ENCODE measurements at regions not wholly inside any gene's neighbourhood (a gene's known extent, or its start where the extent isn't known, plus 50 kb on each side); places are given as distances from the start of the nearest gene placed in this dataset.

DNA sequence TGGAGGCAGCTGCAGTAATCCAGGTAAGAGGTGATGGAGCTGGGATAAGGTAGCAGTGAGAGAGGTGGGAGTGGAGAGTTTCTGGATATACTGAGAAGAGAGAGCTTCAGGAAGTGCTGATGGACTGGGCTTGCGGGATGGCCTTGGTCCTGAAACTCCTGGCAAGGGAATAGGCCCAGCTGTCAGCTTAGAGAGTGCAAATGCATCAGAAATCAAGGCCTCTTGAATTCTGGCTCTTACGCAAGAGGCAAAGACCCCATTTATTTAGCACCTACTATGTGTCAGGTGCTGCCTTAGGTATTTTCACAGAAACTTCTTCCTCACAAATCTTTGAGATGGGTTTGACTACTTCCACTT is 227.2 kb upstream of the MAP3K1 start:
- no peak for DNase-seq (ENCODE audit: low read depth)

DNA sequence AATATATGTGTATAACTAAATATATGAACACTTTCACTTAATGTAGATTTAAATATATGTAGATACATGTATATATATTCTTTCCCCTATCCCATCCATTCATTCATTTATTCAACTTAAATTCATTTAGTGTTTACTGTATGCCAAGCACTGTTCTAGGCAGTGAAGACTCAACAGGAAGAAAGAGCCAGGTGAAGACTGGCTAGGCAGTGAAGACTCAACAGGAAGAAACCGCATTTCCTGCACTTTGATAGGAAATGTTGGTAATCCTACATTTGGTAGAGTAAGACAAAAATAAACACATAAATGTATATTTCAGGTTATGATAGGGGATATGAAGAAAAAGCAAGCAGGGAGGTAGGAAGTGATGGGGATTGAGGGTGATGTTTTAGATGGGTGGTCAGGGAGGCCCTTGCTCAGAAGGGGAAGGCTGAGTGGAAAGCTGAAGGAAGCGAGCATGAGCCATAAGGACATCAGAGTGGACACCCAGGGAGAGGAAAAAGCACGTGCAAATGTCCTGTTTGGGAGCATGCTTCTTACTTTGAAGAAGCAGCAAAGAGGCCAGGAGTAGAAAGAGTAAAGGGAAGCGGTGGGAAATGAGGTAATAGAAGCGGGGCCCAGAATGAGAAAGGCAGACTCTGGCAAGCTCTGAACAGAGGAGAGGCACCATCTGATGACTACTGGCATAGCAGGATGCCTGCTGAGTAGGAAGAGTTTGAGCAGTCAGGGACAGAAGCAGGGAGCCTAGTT is 227.8 kb upstream of the MAP3K1 start:
- DNase-seq (ENCODE audit: low read depth), result no peak

DNA sequence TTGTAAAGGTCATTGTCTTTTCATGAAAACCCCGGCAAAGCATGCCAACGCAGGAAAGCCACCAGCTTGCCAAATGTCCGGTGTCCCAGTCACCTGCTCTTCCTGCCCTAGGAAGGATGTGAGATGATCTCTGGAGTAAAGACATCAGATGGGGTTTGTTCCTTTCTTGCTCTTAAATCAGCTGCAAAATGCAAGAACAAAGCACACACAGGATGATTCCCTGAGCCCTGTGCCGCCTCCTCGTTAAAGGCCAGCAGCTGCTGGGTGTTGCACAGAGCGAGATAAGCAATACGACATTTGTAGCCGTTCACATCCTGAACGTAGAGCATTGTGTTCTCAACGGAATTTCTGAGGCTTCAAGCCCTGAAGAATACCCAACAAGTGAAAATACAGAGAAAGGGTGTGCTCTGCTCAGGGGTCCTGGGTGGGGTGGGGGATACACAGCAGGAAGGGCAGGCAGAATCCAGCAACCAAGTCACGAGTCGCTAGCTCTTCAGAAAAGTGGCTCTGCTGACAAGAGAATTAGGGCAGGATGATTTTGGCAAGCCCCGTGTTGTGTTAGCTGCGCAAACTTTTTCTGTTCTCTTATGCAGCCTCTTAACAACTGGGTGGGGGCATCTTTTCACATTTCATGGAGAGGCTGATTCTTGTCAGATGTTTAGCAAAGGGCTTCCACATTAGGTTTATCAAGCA is 229.2 kb upstream of the MAP3K1 start:
- no peak for DNase-seq (ENCODE audit: low read depth)

DNA sequence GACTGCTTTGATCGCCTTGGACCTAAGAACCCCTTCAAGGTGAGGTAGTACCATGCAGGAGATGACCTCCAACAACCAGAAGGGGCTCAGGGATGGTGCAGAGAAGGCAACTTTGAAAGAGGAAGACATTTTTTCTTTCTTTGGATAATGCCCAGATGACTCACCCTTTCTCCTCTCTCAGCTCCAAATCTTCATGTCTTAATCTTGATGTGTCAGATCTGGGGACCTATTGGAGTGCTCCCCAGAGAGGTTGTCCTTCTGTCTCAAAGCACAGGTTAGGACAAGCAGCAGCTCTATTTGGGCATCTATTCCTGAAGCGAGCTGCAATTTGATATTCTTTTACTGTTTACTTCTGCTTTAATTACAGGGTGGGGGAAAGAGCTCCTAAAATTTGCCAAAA is 229.9 kb upstream of the MAP3K1 start:
- peak; percentile 64 for DNase-seq (ENCODE audit: low read depth)

DNA sequence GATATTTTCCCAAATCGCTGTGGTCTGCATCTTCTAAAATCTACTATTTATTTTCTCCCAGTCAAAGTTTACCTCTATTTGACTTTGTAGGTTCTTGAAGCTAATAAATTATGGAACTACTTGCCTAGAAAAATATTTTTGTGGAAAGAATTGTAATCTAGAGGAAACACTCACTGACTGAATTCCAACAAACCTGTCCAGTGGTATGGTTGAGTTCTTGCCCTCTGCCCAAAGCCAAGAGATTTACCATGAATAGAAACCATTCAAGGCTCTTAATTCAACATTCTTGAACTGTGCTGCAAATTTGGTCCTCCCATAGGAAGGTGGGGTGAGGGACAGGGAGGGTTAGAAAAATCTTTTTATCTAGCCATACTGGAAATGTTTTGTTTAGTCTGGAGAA is 233.9 kb upstream of the MAP3K1 start:
- DNase-seq (ENCODE audit: low read depth), result no peak

DNA sequence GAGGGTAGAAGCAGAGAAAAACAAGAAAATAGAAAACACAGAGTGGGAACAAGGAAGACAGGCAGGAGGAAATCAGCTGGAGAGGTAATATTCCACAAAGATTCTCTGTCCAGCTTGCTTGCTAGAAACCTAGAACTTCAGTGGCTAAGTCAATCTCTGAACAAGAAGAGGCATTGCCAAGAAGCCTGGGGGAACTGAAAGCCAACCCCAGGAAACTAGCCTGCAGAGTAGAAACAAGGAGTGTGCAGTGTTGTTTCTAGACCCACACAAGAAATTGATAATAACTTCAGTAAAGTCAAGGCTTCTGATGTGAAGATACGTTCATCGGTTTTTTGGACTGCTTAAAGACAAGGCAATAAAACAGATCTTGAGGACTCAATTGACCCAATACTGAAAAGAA is 234.5 kb upstream of the MAP3K1 start:
- no peak for DNase-seq (ENCODE audit: low read depth)

DNA sequence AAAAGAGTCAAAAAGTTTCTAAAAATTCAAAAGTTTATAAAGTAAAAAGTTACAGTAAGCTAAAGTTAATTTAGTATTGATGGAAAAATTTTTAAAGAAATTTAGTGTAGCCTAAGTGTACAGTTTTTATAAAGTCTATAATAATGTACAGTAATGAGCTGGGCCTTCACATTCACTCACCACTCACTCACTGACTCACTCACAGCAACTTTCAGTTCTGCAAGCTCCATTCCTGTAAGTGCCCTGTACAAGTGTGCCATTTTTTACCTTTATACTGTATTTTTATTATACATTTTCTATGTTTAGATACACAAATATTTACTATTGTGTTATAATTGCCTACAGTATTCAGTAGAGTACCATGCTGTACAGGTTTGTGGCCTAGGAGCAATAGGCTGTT is 239.5 kb upstream of the MAP3K1 start:
- DNase-seq (ENCODE audit: low read depth), result peak; percentile 31

DNA sequence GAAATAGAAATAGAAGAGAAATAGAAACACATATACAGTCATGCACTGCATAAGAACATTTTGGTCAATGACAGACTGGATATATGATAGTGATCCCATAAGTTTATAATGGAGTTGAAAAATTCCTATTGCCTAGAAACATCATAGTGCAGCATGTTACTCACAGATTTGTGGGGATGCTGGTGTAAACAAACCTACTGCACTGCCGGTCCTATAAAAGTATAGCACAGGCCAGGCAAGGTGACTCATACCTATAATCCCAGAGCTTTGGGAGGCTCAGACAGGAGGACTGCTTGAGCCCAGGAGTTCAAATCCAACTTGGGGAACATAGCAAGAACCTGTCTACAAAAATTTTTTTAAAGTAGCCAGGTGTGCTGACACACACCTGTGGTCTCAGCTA is 240.6 kb upstream of the MAP3K1 start:
- peak; percentile 79 for DNase-seq (ENCODE audit: low read depth)

DNA sequence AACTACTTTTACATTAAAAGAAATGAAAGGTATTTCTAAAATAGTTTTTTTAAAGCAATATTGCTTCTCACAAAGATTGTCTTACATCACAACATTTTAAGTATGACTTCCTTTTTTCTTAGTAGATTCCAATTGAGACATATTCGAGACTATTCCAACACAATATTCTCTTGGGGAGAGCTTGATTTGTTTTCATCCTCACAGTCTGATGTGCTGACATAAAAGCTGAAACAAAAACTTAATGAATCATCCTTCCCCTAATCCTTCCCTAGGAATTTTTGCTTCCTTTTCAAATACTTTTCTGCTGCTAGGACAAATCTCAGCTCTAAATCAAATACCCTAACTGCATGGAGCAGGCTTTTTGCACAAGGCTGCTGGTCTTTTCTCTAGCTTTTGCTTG is 245.8 kb upstream of the MAP3K1 start:
- peak; percentile 74 for DNase-seq (ENCODE audit: low read depth)

DNA sequence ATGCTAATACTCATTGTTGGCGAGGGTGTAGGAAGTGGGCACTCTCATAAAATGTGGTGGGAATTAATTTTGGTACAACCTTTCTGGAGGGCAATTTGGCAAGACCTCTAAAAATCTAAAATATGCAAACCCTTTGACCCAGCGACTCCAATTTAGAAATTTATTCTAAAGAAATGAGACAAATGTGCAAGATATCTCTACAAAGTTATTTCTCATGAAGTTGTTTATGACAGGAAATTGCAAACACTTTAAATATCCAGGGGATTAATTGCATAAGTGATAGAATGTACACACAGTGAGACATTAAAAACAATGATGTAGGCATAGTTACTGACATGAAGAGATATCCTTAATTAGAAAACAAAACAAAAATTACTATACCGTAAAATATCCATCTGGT is 246.3 kb upstream of the MAP3K1 start:
- DNase-seq (ENCODE audit: low read depth), result peak; percentile 76

DNA sequence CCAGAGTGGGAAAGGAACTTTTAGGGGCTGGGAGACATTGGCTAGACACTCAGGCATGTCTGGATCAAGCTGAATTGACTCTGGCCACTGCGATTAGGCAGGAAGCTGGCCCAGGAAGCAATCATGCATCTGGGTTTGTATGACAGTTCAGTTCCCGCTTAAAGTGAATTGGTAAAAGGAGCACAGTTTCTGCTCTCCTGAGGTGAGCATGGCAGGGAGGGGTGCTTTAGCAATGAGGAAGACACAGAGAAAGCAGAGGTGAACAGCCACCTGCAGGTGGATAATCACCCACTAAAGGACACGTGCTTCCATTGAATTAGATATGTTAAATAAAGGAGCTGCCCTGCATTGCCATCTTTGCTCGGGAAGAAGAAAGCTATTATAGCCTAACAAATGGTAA is 248.1 kb upstream of the MAP3K1 start:
- DNase-seq (ENCODE audit: low read depth), result no peak

DNA sequence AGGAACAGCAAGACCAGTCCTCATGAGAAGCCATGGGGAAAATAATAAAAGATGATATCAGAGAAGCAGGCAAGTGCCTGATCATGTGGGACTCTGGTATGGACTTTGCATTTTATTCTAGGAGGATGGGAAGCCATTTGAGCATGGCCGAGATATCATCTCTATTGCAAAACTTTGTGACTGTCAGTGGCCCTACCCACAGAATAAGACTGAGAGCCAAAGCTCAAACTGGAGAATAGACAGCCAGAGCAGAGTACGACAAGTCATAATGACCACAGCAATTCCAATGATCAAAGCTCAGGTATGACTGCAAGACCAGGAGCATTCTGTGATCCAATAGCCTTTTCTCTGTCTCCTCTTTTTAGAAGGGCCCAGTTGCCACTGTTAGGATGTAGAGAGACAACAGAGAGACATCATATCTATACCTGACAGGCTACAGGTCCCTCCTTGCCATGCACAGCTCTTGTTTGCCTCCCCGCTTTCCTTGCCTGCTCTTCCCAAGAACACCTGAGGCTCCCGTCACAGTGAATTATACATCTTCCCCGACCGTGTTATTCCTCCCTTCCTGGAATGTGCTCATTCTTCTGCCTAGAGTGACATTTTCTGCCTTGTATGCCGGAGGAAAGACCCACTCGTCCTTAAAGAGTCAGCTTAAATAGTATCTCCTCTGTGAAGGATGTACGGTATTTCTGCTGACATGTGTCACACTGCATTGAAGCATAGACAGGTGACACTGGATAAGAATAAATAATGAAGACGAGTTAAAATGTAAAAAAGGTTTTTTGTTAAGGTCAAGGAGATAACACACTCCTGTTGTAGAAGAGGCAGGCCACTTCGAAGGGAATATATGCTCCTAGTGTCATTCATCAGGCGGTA is 248.7 kb upstream of the MAP3K1 start:
- DNase-seq (ENCODE audit: low read depth), result no peak

DNA sequence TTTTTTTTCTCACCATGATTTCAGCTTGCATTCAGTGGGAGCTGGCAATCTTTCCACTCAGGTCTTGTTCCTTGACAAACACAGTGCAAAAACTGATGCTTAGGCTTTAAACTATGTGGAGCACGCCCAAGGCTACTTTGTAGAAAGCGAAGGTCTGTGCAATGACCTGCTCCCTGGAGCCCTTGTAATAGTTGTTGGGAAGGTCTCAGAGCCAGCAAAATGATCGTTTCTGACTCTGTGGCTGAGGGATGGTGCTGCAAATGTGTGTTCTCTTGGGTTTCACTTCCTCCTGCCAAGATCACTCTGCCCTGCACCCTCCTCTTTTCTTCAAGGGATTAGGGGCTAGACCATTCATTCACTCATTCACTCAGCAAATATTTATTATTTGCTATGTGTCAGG is 249.7 kb upstream of the MAP3K1 start:
- no peak for DNase-seq (ENCODE audit: low read depth)

DNA sequence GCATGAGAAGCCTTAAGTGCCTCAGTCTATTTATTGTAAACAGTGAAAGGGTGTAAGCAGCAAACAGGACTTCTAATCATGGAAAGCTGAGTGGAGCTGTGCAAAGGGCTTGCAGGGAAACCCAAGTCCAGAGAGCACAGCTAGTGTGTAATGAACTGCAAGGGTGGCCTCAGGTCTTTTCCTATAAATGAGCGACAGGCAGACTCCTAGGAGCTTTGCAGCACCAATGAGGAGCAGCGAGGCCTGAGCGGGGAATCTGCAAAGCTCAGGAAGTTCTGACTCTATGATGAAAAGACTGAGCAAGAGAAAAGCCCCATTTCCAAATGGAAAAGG is 250.1 kb upstream of the MAP3K1 start:
- DNase-seq (ENCODE audit: low read depth), result no peak

DNA sequence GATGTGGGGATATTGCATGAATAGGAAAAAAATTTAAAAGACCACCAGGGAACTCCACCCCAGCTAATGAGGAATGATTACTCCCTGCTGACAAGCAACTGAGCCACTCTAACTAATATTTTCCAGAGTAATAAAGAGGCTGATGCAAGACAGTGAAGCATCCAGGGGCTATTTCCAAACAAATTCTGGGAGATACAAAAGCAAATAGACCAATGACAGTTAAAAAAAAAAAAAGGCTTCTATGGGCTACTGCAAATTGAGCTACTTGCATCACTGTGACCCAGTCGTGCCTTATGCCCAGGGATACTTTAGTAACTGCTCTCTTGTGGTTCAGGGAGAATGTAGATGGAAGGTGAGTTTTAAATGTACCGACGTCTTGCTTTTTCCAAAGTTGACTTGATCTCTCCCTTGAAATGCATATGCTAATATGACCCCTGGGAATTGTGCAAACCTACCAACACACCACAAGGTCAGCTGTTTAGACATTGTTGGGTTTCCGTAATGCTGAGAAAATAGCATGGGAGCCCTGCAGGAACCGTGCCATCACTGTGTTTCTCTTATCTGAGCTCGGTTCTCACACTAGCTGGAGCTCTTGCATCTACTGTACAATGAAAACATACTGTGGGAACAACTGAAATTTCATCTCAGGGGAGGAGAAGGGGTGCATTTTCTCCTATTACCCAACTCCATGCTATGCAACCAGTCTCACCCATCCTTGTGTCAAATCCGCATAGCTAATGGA is 250.6 kb upstream of the MAP3K1 start:
- no peak for DNase-seq (ENCODE audit: low read depth)

DNA sequence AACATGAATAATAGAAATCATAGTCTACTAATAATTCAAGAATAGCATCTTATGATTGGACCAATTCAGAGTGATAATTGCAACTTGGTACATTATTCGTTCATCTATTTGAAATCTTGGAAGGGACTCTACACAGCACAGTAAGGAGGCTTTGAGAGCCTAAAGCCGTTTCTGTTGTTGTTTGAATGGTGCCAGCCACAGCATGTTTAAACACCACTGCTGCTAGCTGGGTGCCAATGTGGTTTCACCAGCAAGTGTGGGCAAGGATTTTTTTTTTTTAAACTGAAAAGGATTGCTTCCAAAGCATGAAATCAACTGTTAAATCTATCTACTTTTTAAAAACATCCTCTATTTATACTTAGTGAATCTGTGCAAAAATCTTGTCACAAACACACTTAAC is 253.9 kb upstream of the MAP3K1 start:
- DNase-seq (ENCODE audit: low read depth), result no peak

DNA sequence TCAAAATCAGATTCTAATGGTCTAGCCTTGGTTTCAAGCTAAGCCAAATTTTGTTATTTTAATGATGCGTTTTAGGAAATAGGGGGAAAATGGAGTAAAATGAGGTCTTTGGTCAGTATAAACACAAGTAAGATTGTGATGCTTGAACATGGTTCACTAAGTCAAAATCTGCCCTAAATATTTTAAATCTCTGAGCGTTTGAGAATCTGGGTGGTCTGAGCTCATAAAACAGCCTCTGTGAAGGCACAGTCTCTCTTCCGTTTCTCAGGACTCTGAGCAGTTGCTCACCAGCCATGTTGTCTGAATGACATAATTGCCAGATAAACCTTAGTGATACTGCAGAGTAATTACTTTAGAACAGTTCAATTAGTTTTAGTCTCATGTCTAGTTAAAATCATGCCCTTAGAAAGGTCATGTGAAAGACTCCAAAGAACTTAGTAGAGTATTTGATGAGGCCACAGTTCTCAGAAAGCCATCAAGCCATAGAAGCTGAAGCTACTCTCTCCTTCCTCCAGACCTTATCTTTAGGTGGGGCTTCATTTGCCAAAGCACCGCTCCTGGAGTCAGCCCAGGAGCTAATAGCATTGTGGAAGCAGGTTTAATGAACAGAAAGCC is 257.1 kb upstream of the MAP3K1 start:
- DNase-seq (ENCODE audit: low read depth), result no peak

DNA sequence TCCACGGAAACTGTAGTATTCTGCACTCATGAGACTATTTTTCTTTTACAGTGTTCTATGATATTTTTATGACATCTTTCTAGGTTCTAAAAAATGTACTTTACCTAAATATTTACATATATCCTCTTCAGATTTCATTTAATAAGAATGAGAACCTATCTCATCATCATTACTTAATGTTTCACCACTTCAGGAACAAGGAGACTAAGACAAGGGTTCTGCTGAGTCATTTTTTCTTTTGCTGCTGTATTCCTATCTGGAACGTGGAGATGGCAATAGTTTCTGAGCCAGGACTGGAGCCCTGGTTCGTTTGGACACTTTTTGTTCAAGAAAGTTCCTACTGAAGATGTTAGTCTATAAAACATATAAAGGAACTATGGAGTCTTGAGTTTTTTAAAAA is 258.2 kb upstream of the MAP3K1 start:
- no peak for DNase-seq (ENCODE audit: low read depth)

DNA sequence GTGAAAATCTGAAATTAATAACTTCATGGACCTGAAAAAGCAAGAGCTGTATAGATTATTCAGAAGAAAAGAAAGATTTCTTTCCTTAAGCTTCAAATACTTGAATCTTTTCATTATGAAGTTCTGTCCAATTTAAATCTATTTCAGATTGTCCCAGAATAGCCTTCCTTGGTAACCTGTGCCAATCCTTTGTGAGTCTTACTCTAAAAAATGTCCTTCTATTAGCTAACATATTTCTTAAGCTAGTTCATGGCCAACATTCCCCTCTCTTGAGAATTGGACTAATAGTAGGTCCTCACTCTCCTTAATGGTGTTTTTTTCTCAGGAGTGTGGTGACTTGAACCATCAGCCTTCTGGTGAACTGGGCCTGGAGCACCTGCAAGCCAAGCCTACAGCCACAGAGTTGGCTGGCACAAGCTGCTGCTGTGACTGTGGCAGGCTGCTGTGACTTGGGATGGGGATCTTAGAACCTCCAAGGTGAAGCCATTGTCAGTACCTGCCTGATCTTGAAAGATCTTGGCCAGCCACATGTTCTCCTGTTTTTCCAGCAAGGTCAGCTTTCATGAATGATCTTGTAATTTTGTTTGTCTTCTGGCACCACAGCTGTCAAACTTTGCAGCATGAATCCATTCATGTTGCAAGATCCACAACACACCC is 262.6 kb upstream of the MAP3K1 start:
- no peak for DNase-seq (ENCODE audit: low read depth)

DNA sequence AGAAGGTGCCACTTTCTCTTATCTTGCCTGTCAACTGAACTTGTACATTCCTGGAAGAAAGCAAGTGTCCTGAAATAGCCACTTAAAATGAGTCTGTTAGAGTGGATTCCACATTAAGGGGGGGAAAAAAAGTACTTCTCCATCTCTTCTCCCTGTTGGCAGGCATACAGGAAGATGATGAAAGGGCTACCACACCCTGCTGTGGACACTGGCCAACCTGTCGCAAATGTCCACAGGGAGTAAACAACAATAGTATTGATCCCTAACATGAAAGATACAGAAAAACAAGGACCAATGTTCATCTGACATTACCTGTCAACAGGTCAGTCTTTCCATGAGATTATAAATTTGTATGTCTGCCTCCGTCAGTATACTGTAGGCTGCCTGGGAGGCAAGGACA is 265.1 kb upstream of the MAP3K1 start:
- DNase-seq (ENCODE audit: low read depth), result no peak

Data from M059J (cell line).